Astrocyte of the spinal cord (primary cell): ENCODE measurements at regions not wholly inside any gene's neighbourhood (a gene's known extent, or its start where the extent isn't known, plus 50 kb on each side); places are given as distances from the start of the nearest gene placed in this dataset.
"Not testable (repeated sequence)": the region's sequence is repeated elsewhere in the genome, so short reads cannot be mapped to it uniquely, and the experiment has no call there.

Source experiments
- DNase-seq: peaks from one replicate; pipeline ENCODE4 v3.0.0; 2011; ENCODE audit warnings: low read depth, low spot score
- H3K4me3 ChIP-seq: 2 replicates; pipeline ENCODE4 v1.5.1; 2011; ENCODE audit warnings: low read depth, mild to moderate bottlenecking, low read length, moderate library complexity
- in situ Hi-C: cut with HindIII; loops from 2 replicates; pipeline ENCODE4 v1.10.0; 2017; ENCODE audit warnings: low sequenced_read_pairs
- TF ChIP-seq, protein P1 (sequence below): IDR thresholded peaks from 2 replicates; pipeline ENCODE4 v1.5.1; 2012; ENCODE audit warnings: low read depth, mild to moderate bottlenecking, low read length, inconsistent platforms

DNA sequence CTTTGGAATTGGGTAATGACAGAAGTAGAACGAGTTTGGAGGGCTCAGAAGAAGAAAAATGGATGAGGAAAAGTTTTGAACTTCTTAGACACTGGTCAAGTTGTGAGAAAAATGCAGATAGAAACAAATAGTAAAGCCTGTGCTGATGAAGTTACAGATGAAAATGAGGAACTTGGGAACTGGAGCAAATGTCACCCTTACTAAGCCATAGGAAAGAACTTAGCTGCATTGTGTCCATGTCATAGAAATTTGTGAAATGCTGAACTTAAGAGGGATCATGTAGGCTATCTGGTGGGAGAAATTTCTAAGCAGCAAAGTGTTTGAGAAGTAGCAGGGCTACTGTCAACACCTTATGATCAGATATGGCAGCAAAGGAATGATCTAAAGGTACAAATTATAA lies 289.2 kb upstream of the PCDH9 start:
- TF ChIP-seq, protein P1, sequence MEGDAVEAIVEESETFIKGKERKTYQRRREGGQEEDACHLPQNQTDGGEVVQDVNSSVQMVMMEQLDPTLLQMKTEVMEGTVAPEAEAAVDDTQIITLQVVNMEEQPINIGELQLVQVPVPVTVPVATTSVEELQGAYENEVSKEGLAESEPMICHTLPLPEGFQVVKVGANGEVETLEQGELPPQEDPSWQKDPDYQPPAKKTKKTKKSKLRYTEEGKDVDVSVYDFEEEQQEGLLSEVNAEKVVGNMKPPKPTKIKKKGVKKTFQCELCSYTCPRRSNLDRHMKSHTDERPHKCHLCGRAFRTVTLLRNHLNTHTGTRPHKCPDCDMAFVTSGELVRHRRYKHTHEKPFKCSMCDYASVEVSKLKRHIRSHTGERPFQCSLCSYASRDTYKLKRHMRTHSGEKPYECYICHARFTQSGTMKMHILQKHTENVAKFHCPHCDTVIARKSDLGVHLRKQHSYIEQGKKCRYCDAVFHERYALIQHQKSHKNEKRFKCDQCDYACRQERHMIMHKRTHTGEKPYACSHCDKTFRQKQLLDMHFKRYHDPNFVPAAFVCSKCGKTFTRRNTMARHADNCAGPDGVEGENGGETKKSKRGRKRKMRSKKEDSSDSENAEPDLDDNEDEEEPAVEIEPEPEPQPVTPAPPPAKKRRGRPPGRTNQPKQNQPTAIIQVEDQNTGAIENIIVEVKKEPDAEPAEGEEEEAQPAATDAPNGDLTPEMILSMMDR = no peak
- no peak for DNase-seq
- in situ Hi-C loops = no loop called here
- H3K4me3 ChIP-seq = no peak overlapping the region

- in situ Hi-C loops = no loop called here
- DNase-seq = peak; percentile 41
- H3K4me3 ChIP-seq = no peak overlapping the region
- TF ChIP-seq, protein P1 = no peak
Measured at GRCh38 chr13:67518785-67519184, 288.6 kb upstream of the PCDH9 start.

DNA sequence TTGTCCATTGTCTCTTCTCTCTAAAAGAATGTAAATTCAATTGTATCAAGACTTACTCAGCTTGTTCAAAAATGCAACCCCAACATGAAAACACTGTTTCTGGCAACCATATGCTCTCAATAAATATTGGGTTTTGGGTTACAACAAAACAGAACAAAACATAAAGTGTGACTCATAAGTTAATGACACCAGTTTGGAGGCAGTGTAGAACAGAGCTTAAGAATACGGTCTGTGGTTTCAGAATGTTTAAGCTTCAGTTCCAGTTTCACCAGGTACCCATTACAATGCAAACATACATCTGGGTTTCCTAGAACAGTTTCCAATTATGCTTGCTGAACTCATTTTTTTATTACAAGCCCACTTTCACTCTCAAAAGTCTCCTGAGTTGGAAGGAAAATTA lies 285.8 kb upstream of the PCDH9 start:
- peak; percentile 94 for DNase-seq
- in situ Hi-C loops = no loop called here
- no peak overlapping the region for H3K4me3 ChIP-seq
- TF ChIP-seq, protein P1 = no peak

DNA sequence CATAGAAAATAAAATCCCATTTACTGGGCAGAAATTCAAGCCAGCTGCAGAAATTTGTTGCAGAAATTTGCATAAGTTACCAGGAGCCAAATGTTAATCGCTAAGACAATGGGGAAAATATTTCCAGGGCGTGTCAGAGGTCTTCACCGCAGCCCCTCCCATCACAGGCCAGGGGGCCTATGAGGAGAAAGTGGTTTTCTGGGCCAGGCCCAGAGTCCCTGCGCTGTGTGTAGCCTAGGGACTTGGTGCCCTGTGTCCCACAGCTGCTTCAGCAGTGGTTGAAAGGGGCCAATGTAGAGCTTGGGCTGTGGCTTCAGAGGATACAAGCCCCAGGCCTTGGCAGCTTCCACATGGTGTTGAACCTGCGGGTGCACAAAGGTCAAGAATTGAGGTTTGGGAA lies 278.9 kb upstream of the PCDH9 start:
- no peak overlapping the region for H3K4me3 ChIP-seq
- no peak for DNase-seq
- TF ChIP-seq, protein P1 = no peak
- in situ Hi-C loops = no loop called here

DNA sequence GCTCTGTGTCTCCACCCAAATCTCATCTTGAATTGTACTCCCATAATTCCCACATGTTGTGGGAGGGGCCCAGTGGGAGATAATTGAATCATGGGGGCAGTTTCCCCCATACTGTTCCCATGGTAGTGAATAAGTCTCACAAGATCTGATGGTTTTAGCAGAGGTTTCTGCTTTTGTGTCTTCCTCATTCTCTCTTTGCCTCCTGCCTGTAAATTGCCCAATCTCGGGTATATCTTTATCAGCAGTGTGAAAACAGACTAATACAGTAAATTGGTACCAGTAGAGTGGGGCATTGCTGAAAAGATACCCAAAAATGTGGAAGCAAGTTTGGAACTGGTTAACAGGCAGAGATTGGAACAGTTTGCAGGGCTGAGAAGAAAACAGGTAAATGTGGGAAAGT lies 278.1 kb upstream of the PCDH9 start:
- DNase-seq, H3K4me3 ChIP-seq, in situ Hi-C loops: not testable (repeated sequence)

DNA sequence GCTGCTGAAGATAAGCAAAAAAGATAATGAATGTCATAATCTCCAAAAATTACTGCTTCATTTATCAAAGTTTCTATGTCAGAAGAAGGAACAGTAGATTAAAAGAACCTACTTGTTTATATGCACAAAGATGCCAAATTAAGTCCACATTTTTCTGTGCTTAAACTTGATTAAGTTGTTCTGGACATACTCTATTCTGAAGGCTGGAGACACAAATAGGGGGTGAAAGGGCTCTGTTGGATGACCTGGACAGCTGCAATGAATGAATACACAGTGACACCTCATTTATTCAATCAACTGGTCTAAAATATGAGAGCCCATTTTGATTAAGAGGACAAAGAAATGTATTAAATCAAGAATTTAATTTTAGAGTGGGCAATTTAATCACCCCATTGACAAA lies 276.3 kb upstream of the PCDH9 start:
- TF ChIP-seq, protein P1 = no peak
- DNase-seq = no peak
- in situ Hi-C loops = no loop called here
- no peak overlapping the region for H3K4me3 ChIP-seq

- H3K4me3 ChIP-seq = no peak overlapping the region
- TF ChIP-seq, protein P1 = no peak
- in situ Hi-C loops = no loop called here
- no peak for DNase-seq
Measured at GRCh38 chr13:67505376-67505775, 275.2 kb upstream of the PCDH9 start.
